GM19023 (cell line): ENCODE measurements at regions not wholly inside any gene's neighbourhood (a gene's known extent, or its start where the extent isn't known, plus 50 kb on each side); places are given as distances from the start of the nearest gene placed in this dataset.
"Not testable (repeated sequence)": the region's sequence is repeated elsewhere in the genome, so short reads cannot be mapped to it uniquely, and the experiment has no call there.

Experiments
- ATAC-seq: cut with Tn5 transposase; IDR thresholded peaks from one replicate; pipeline ENCODE4 v1.9.1; 2021; ENCODE audit warnings: mild to moderate bottlenecking, moderate library complexity; ENCODE audit not compliant: unreplicated experiment

GRCh38 chr5:19241690-19242089, 746.3 kb downstream of the CDH18 start:
- ATAC-seq = no peak

GRCh38 chr5:19246191-19246590, 741.8 kb downstream of the CDH18 start:
- ATAC-seq = not testable (repeated sequence)

GRCh38 chr5:19247302-19247701, 740.7 kb downstream of the CDH18 start:
- ATAC-seq = no peak

- ATAC-seq = no peak
These were observed 732.0 kb downstream of the CDH18 start for GRCh38 chr5:19256036-19256435.

- ATAC-seq = no peak
These were observed 729.3 kb downstream of the CDH18 start for GRCh38 chr5:19258686-19259085.

- ATAC-seq = no peak
These were observed 726.1 kb downstream of the CDH18 start for GRCh38 chr5:19261879-19262278.

GRCh38 chr5:19264821-19265220, 723.2 kb downstream of the CDH18 start:
- no peak for ATAC-seq

- no peak for ATAC-seq
These were observed 721.2 kb downstream of the CDH18 start for GRCh38 chr5:19266791-19267190.

GRCh38 chr5:19270153-19270552, 717.8 kb downstream of the CDH18 start:
- ATAC-seq = no peak

- no peak for ATAC-seq
These were observed 713.4 kb downstream of the CDH18 start for GRCh38 chr5:19274578-19274977.

- ATAC-seq = no peak
These were observed 702.7 kb downstream of the CDH18 start for GRCh38 chr5:19285286-19285685.

- not testable (repeated sequence) for ATAC-seq
These were observed 700.3 kb downstream of the CDH18 start for GRCh38 chr5:19287548-19288277.

- not testable (repeated sequence) for ATAC-seq
These were observed 699.7 kb downstream of the CDH18 start for GRCh38 chr5:19288311-19288710.

GRCh38 chr5:19297934-19298333, 690.1 kb downstream of the CDH18 start:
- ATAC-seq = no peak

- ATAC-seq = no peak
These were observed 686.7 kb downstream of the CDH18 start for GRCh38 chr5:19301271-19301670.

- no peak for ATAC-seq
These were observed 673.2 kb downstream of the CDH18 start for GRCh38 chr5:19314840-19315239.

GRCh38 chr5:19319252-19319651, 668.7 kb downstream of the CDH18 start:
- ATAC-seq = no peak

GRCh38 chr5:19322716-19323485, 665.1 kb downstream of the CDH18 start:
- ATAC-seq = no peak

- no peak for ATAC-seq
These were observed 653.7 kb downstream of the CDH18 start for GRCh38 chr5:19334278-19334677.

- no peak for ATAC-seq
These were observed 645.1 kb downstream of the CDH18 start for GRCh38 chr5:19342942-19343341.

- no peak for ATAC-seq
These were observed 635.9 kb downstream of the CDH18 start for GRCh38 chr5:19352120-19352519.

- ATAC-seq = no peak
These were observed 619.0 kb downstream of the CDH18 start for GRCh38 chr5:19369048-19369447.
